Liver (tissue), 8 donors: ENCODE measurements at regions not wholly inside any gene's neighbourhood (a gene's known extent, or its start where the extent isn't known, plus 50 kb on each side); places are given as distances from the start of the nearest gene placed in this dataset.
A peak's percentile ranks its signal among the peaks of the same experiment; 100 is the strongest.

Experiments used
- DNase-seq: peaks from one replicate; pipeline ENCODE4 v3.0.0-alpha.2; 2017; ENCODE audit warnings: low spot score
- H3K27ac ChIP-seq, 2 donors: one replicate each; pipeline ENCODE4 v1.7.0; 2013; ENCODE audit warnings: inconsistent platforms in 2 of 2, low read length in 2 of 2, control low read depth in 1 of 2, low read depth in 1 of 2, mild to moderate bottlenecking in 1 of 2
- H3K27me3 ChIP-seq, 4 donors: one replicate each; pipeline versions ENCODE4 v1.6.1 to v1.7.0; 2013; ENCODE audit warnings: low read length in 3 of 4, inconsistent platforms in 1 of 4, mild to moderate bottlenecking in 1 of 4, moderate library complexity in 1 of 4; ENCODE audit not compliant: control insufficient read depth in 4 of 4, insufficient read depth in 4 of 4
- H3K36me3 ChIP-seq, 4 donors: one replicate each; pipeline versions ENCODE4 v1.6.1 to v1.7.0; 2013; ENCODE audit warnings: low read length in 3 of 4, mild to moderate bottlenecking in 3 of 4, low read depth in 1 of 4, moderate library complexity in 1 of 4; ENCODE audit not compliant: control insufficient read depth in 4 of 4, insufficient read depth in 3 of 4
- H3K4me1 ChIP-seq, 4 donors: one replicate each; pipeline versions ENCODE4 v1.6.1 to v1.7.0; 2013; ENCODE audit warnings: low read length in 3 of 4, mild to moderate bottlenecking in 3 of 4, moderate library complexity in 1 of 4; ENCODE audit not compliant: control insufficient read depth in 4 of 4, insufficient read depth in 4 of 4
- H3K4me3 ChIP-seq, 3 donors: one replicate each; pipeline versions ENCODE4 v1.6.1 to v1.7.0; 2013; ENCODE audit warnings: low read length in 3 of 3, control low read depth in 1 of 3, low read depth in 1 of 3, mild to moderate bottlenecking in 1 of 3
- H3K9ac ChIP-seq, 2 donors: one replicate each; pipeline ENCODE4 v1.7.0; 2013; ENCODE audit warnings: low read length in 2 of 2, mild to moderate bottlenecking in 2 of 2, moderate library complexity in 2 of 2, control low read depth in 1 of 2, low read depth in 1 of 2
- H3K9me3 ChIP-seq, 4 donors: one replicate each; pipeline versions ENCODE4 v1.6.1 to v1.7.0; 2013; ENCODE audit warnings: low read length in 3 of 4; ENCODE audit not compliant: control insufficient read depth in 4 of 4
- CTCF ChIP-seq: fragments of 150-350 bp; IDR thresholded peaks from 2 replicates; pipeline ENCODE4 v1.5.1; 2017; ENCODE audit warnings: improper control_type of control experiment, low read depth, low read length; ENCODE audit not compliant: missing input control
- EGR1 ChIP-seq, 2 donors: IDR thresholded peaks; 2 replicates each; pipeline ENCODE4 v1.6.1; 2016 to 2018; ENCODE audit warnings: antibody characterized with exemption in 2 of 2, low read depth in 2 of 2
- FOXA2 ChIP-seq: IDR thresholded peaks from 2 replicates; pipeline ENCODE4 v1.6.1; 2016; ENCODE audit warnings: antibody characterized with exemption
- GABPA ChIP-seq, 2 donors: IDR thresholded peaks in 1 of 2; conservative IDR thresholded peaks in 1 of 2; 2 replicates each; pipeline ENCODE4 v1.6.1; 2016; ENCODE audit warnings: antibody characterized with exemption in 2 of 2, mild to moderate bottlenecking in 1 of 2, moderate library complexity in 1 of 2
- HNF4A ChIP-seq, 2 donors: conservative IDR thresholded peaks; 2 replicates each; pipeline ENCODE4 v1.6.1; 2016; ENCODE audit warnings: antibody characterized with exemption in 2 of 2, mild to moderate bottlenecking in 2 of 2
- HNF4G ChIP-seq: IDR thresholded peaks from 2 replicates; pipeline ENCODE4 v1.6.1; 2016; ENCODE audit warnings: antibody characterized with exemption
- JUND ChIP-seq, 2 donors: IDR thresholded peaks; 2 replicates each; pipeline ENCODE4 v1.6.1; 2016; ENCODE audit warnings: antibody characterized with exemption in 2 of 2
- MAX ChIP-seq: IDR thresholded peaks from 2 replicates; pipeline ENCODE4 v1.6.1; 2016; ENCODE audit warnings: antibody characterized with exemption
- NR2F2 ChIP-seq: IDR thresholded peaks from 2 replicates; pipeline ENCODE4 v1.6.1; 2016; ENCODE audit warnings: antibody characterized with exemption
- RAD21 ChIP-seq, 2 donors: IDR thresholded peaks; 2 replicates each; pipeline ENCODE4 v1.6.1; 2016; ENCODE audit warnings: antibody characterized with exemption in 2 of 2, mild to moderate bottlenecking in 2 of 2
- REST ChIP-seq: IDR thresholded peaks from 2 replicates; pipeline ENCODE4 v1.6.1; 2016; ENCODE audit warnings: antibody characterized with exemption, mild to moderate bottlenecking
- RXRA ChIP-seq, 2 donors: IDR thresholded peaks; 2 replicates each; pipeline ENCODE4 v1.6.1; 2017 to 2018; ENCODE audit warnings: antibody characterized with exemption in 2 of 2, mild to moderate bottlenecking in 1 of 2
- SP1 ChIP-seq: IDR thresholded peaks from 2 replicates; pipeline ENCODE4 v1.6.1; 2018; ENCODE audit warnings: antibody characterized with exemption, mild to moderate bottlenecking
- TAF1 ChIP-seq: conservative IDR thresholded peaks from 2 replicates; pipeline ENCODE4 v1.6.1; 2016; ENCODE audit warnings: antibody characterized with exemption, mild to moderate bottlenecking
- YY1 ChIP-seq: IDR thresholded peaks from 2 replicates; pipeline ENCODE4 v1.6.1; 2016; ENCODE audit warnings: antibody characterized with exemption, mild to moderate bottlenecking
- ZBTB33 ChIP-seq: IDR thresholded peaks from 2 replicates; pipeline ENCODE4 v1.6.1; 2016; ENCODE audit warnings: antibody characterized with exemption
- WGBS: extraction: QIAGEN DNeasy Blood & Tissue Kit; methylation state at CpG from one replicate; pipeline ENCODE4 v1.1.7; 2013; 5-methylcytosine and 5-hydroxymethylcytosine counted together
- donor health status: healthy.
- donor health status: healthy.
- donor health status: healthy.
- donor health status: healthy.
- donor health status: healthy.

- H3K4me1 ChIP-seq: no peaks in the 10 kb centered on the region
- H3K27me3 ChIP-seq: no peaks in the 10 kb centered on the region
- peak; percentile 40 for DNase-seq
- no peak overlapping the region for H3K9ac ChIP-seq
- H3K36me3 ChIP-seq: no peaks in the 10 kb centered on the region
- H3K4me3 ChIP-seq: no peak overlapping the region
- H3K27ac ChIP-seq: no peak overlapping the region
- TF ChIP-seq CTCF: no peak
- no peak for TF ChIP-seq SP1
- TF ChIP-seq FOXA2: no peak
- WGBS: 22% methylated on average over 2 of the region's 2 CpGs
- H3K9me3 ChIP-seq: peaks cover 0 to 2% (median 0%) of the 10 kb centered on the region in 4 donors
These were observed 348.4 kb upstream of the FTMT start for GRCh38 chr5:121503111-121503840.

GRCh38 chr5:121516997-121517396 is 334.7 kb upstream of the FTMT start:
- Histone ChIP-seq H3K4me1 (no peaks in the 10 kb centered on the region), H3K27ac (no peak overlapping the region), H3K9ac (no peak overlapping the region), H3K27me3 (no peaks in the 10 kb centered on the region), H3K4me3 (no peak overlapping the region), H3K9me3 (no peaks in the 10 kb centered on the region), H3K36me3 (no peaks in the 10 kb centered on the region)
- DNase-seq: no peak
- TF ChIP-seq NR2F2 (no peak), HNF4A (conservative IDR thresholded peaks at IDR 0.05) (no peak), FOXA2 (no peak), GABPA (IDR thresholded peaks at IDR 0.05 in 1 of 2, conservative IDR thresholded peaks at IDR 0.05 in 1 of 2) (no peak), RAD21 (IDR thresholded peaks at IDR 0.05) (no peak), CTCF (no peak), YY1 (no peak), JUND (IDR thresholded peaks at IDR 0.05) (no peak)

- DNase-seq: no peak
- Histone ChIP-seq H3K4me1 (no peaks in the 10 kb centered on the region), H3K36me3 (no peaks in the 10 kb centered on the region), H3K9ac (no peak overlapping the region), H3K4me3 (no peak overlapping the region), H3K27ac (no peak overlapping the region), H3K9me3 (no peaks in the 10 kb centered on the region), H3K27me3 (no peaks in the 10 kb centered on the region)
- 78% methylated on average over 3 of the region's 3 CpGs for WGBS
- TF ChIP-seq ZBTB33 (no peak), JUND (IDR thresholded peaks at IDR 0.05) (no peak), HNF4A (conservative IDR thresholded peaks at IDR 0.05) (no peak), RXRA (IDR thresholded peaks at IDR 0.05) (no peak), FOXA2 (no peak), TAF1 (no peak), NR2F2 (no peak), SP1 (no peak), HNF4G (no peak), MAX (no peak), RAD21 (IDR thresholded peaks at IDR 0.05) (no peak), GABPA (IDR thresholded peaks at IDR 0.05 in 1 of 2, conservative IDR thresholded peaks at IDR 0.05 in 1 of 2) (no peak), REST (no peak), EGR1 (IDR thresholded peaks at IDR 0.05; ENCODE audit: low read depth in 2 of 2) (no peak)
These were observed 326.0 kb upstream of the FTMT start for GRCh38 chr5:121525706-121526105.
